GM19395 (cell line): ENCODE measurements at regions not wholly inside any gene's neighbourhood (a gene's known extent, or its start where the extent isn't known, plus 50 kb on each side); places are given as distances from the start of the nearest gene placed in this dataset.

Experiments used
- ATAC-seq: cut with Tn5 transposase; IDR thresholded peaks from one replicate; pipeline ENCODE4 v1.9.1; 2021; ENCODE audit warnings: mild to moderate bottlenecking, moderate library complexity; ENCODE audit not compliant: unreplicated experiment

- no peak for ATAC-seq
These were observed 229.3 kb downstream of the ANKRD50 start for GRCh38 chr4:124483048-124483906.

GRCh38 chr4:124484008-124484407, 228.5 kb downstream of the ANKRD50 start:
- no peak for ATAC-seq

- no peak for ATAC-seq
These were observed 227.6 kb downstream of the ANKRD50 start for GRCh38 chr4:124484940-124485339.

GRCh38 chr4:124486423-124486822, 226.1 kb downstream of the ANKRD50 start:
- no peak for ATAC-seq

GRCh38 chr4:124487651-124488050, 224.9 kb downstream of the ANKRD50 start:
- no peak for ATAC-seq

DNA sequence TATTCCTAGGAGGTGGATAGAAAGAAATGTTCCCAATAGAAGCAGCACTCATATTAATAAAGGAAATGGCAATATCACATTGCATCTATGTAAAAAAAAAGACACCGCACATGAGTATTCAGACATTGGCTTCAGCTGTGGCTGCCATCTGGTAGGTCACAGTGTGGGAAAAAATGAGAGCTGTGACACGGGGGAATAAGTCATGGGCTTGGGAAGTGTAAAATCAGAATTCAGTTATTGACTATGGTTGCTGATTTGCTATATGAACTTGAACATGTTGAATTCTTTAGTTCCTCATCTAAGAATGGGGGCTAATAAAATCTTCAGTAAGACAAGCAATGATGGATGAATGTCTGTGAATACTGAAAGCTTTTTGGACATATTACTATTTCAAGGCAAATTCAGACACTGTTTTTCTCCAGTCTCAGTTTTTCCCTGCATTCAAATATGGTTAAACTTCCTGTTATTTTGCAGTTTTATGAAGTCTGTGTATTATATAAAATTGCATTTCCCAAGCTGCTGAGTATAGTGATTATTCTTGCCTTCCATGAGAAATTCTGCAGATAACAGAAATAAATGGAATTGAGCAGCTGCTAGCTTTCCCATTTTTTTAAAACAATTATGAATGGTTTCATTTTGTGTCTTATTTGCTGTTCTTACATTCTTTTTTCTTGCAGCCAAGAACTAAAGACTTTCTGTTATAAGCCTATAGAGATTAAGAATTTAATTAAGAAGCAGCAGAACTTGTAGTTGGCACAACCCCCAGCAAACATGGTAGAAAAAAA, 221.0 kb downstream of the ANKRD50 start:
- no peak for ATAC-seq

- no peak for ATAC-seq
These were observed 213.3 kb downstream of the ANKRD50 start for GRCh38 chr4:124499261-124499660.

GRCh38 chr4:124501576-124501975, 211.0 kb downstream of the ANKRD50 start:
- no peak for ATAC-seq

- ATAC-seq: no peak
These were observed 208.1 kb downstream of the ANKRD50 start for GRCh38 chr4:124504431-124504830.

DNA sequence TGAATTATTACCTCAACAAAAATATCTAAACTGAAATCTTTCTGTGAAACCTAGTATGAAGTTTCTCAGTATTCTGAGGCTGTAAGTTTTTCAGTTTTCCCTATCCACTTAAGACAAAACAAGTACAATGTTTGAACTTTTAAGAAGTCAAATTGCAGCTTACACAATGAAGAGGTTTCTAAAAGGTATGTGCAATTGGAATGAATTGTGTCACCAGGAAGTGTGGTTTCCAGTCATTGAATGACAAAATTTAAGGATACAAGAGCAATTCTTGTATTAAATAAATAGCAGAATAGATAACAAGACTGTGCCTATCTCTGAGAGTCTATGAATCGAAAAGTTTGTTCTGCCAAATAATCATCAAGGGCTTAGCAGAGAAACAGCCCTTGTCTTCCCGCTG, 207.3 kb downstream of the ANKRD50 start:
- ATAC-seq: no peak

- ATAC-seq: no peak
These were observed 203.4 kb downstream of the ANKRD50 start for GRCh38 chr4:124509151-124509550.

GRCh38 chr4:124514588-124514987, 197.9 kb downstream of the ANKRD50 start:
- ATAC-seq: no peak

DNA sequence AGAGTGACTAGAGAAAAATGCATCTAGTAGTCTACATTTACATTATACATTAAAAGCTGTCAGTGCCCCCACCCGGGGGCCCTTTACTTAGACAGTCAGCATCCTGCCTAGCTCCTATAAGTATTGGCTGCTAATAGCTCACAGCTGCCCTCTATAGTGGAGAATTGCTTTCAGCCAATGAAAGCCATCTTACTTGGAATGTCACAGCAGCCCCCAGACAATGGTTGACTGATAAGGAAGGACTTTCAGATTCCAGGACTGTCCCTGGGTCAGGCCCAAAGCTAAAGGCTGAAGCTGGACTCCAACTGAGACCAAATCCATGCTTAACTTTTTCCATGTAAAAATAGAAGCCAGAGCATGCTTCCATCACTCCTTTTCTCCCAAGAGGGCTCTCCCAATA, 196.9 kb downstream of the ANKRD50 start:
- ATAC-seq: no peak

DNA sequence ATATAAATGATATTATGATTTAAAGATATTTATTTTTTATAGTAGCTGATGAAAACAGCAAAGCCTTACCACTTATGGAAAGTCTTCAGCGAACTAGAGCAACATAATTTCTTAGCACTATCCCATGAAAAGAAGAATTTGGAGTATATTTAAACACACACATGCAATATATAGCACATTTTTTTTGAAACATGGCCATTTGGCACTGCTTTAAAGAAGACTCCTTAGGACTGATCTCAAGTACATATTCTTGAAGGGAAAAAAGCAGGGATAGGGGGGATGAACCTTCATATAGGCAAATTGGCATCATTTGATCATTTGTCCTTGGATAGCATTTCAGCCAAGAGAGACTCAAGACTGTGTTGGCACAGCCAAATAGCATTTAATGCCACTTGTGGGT, 193.3 kb downstream of the ANKRD50 start:
- ATAC-seq: no peak

DNA sequence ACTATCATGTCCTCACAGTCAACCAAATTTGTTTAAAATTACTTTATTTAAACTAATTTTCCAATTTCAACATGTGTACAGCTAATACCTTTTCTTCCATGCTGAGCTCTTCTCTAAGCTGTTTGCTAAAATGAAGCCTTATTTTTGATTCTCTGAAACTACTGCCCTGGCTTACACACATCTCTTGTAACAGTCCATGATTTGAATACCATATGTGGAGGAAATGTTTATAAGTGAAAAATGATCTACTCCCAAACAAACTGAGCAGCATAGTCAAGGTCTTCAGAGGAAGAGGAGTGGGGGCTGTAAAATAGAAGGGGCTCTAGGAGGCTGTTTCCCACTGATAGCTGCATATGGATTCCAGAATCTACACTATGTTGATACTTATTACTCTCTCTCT, 188.7 kb downstream of the ANKRD50 start:
- ATAC-seq: no peak

GRCh38 chr4:124525524-124525923, 187.0 kb downstream of the ANKRD50 start:
- ATAC-seq: no peak

DNA sequence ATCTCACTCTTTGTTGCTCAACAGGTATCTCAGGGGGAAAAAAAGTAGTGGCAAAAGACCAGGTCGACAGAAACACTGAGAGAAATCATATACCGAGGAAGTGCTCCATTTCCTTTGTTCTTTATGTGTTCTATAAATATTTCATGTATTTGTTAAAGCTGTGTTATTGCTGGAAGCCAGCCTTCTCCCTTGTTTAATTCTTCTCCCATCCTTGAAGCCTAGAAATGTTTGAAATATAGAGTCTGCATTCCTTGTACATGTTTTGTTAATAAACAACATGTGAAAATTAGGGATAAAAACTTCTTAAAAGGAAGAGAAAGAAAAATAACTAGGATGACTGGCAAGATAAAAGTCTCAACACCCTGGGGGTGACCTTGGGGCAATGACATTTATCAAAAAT, 186.2 kb downstream of the ANKRD50 start:
- ATAC-seq: no peak

- ATAC-seq: no peak
These were observed 185.8 kb downstream of the ANKRD50 start for GRCh38 chr4:124526769-124527168.

GRCh38 chr4:124527364-124527763, 185.2 kb downstream of the ANKRD50 start:
- ATAC-seq: no peak

- ATAC-seq: no peak
These were observed 183.4 kb downstream of the ANKRD50 start for GRCh38 chr4:124529131-124529530.

DNA sequence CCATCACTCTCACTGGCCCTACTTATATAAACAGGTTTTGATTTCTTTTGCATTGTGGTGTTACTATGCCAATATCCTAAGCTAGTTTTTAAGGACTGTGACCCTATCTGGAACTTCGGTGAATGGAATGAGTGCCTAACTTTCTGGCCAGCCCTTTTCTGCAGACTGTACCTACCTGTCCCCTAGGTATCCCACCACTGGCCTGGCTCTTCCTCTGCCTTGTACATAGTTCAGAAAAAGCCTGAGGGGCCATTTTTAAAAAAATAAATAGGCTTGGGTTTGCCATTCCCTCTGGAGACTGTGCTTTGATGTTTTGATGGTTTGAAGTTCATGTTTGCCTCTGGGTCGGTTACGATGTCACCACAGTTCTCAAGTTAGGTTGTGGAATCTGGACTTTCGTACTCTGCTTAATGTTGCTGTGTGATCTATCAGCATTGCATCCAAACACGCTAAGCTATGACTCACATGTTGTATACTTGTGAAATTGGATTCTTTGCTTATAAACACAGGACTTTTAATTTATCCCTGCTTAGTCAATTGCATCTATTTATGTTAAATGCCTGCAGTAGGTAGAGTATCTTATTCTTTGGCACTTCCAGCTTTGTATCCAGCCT, 182.0 kb downstream of the ANKRD50 start:
- ATAC-seq: no peak

DNA sequence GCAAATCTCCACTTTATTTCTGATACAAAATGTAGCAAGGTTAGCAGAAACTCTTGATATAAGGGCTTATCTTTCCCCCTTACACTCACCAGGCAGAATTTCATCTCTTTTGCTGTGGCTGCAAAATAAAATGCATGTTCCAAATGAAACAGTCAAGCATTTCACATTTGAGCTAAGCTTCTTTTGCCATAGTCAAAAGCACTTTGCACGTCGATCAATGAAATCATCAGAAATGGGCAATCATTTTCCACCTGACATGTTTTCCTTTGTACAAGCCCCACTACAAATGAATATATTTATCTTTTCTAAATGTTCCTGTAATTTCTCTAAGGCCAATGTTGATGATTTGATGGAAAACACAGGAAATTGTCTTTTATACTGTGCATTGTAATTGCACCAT, 178.4 kb downstream of the ANKRD50 start:
- no peak for ATAC-seq
